GM21576 (cell line): ENCODE measurements at regions not wholly inside any gene's neighbourhood (a gene's known extent, or its start where the extent isn't known, plus 50 kb on each side); places are given as distances from the start of the nearest gene placed in this dataset.
"Not testable (repeated sequence)": the region's sequence is repeated elsewhere in the genome, so short reads cannot be mapped to it uniquely, and the experiment has no call there.

Experiments used
- ATAC-seq: cut with Tn5 transposase; IDR thresholded peaks from one replicate; pipeline ENCODE4 v1.9.1; 2021; ENCODE audit warnings: mild to moderate bottlenecking, moderate library complexity; ENCODE audit not compliant: unreplicated experiment

DNA sequence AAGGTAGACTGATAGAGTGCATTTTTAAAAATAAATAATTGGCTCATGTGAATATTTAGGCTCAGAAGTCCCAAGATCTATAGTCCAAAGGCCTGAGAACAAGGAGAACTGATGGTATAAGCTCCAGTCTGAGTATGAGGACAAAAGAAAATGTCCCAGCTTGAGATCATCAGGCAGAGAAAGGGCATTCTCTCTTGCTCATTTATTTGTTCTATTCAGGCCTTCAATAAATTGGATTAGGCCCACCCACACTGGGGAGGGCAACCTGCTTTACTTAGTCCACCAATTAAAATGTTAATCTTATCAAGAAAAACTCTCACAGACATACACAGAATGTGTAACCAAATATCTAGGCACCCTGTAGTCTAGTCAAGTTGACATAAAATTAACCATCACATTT, 644.4 kb upstream of the MDGA2 start:
- ATAC-seq = no peak

DNA sequence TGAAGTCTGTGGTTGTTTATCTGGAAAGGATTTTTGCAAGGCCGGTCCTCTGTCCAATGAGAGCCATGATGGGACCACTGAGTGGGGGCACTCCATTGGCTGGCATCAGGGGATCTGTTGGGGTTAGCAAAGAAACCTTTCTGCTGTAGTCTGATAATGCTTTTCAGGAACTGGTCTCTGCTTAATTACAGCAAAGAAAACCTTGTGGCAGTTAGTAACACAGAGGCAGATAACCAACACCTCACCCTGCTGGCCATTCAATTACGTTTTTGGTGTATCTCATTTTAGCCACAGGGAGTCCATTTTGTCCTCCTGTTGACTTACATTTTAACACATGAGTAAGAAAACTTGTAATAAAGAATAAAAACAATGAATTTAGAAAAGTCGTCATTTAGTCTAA, 629.3 kb upstream of the MDGA2 start:
- no peak for ATAC-seq

DNA sequence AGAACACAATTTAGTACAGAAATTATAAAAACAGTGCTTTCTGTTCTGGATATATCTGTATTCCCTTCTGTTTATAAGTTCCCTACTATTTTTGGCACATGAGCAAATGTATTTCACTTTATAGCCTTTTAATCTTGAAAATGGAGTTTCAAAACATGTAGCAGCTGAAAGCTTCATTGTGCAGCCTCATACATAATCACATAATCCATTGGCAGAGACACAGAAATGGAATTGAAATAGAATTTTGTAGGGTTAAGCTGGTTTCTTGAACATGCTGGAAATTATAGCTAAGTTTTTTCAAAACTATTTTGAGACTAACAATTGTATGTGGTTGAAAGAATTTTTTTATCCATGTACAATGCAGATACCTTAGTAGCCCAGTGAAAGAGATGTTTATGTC, 614.3 kb upstream of the MDGA2 start:
- ATAC-seq = no peak

DNA sequence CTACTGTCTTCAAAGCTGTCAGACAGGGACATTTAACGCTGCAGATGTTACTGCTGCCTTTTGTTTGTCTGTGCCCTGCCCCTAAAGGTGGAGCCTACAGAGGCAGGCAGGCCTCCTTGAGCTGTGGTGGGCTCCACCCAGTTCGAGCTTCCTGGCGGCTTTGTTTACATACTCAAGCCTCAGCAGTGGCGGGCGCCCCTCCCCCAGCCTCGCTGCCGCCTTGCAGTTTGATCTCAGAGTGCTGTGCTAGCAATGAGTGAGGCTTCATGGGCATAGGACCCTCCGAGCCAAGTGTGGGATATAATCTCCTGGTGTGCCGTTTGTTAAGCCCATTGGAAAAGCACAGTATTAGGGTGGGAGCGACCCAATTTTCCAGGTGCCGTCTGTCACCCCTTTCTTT, 609.8 kb upstream of the MDGA2 start:
- ATAC-seq = not testable (repeated sequence)

DNA sequence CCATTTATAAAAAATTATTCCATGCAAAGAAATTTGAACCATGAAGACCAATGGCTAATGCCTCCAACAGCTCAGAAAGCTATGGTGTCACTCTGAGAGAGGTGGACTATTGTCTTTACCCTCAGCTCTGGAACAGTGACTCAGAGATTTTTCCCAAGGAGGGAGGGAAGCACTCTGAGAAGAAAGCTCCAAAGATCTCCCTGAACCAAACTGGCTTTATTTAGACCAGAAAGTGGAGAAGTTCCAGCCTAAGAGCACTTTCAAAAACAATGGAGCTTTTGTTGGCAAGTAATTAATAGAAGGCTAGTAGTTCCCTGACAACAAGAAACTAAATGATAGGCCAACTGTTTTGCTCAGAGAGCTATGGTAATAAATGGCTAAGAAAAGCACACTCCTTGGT, 599.9 kb upstream of the MDGA2 start:
- no peak for ATAC-seq

DNA sequence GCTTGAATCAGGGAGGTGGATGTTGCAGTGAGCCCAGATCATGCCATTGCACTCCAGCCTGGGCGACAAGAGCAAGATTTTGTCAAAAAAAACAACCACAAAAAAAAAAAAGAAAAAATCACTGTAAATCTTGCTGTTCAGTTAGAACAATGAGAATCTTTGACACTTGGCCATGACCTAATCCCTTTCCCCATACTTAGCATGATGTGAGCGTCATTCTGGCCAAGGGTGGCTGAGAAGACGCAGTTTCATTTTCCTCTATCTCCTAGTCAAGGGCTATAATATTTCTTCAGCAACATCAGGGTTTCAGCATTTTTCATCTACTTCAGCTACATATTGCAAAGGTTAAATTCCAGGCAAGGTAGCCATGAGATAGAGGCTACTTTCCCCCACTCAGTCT, 599.4 kb upstream of the MDGA2 start:
- ATAC-seq = no peak

DNA sequence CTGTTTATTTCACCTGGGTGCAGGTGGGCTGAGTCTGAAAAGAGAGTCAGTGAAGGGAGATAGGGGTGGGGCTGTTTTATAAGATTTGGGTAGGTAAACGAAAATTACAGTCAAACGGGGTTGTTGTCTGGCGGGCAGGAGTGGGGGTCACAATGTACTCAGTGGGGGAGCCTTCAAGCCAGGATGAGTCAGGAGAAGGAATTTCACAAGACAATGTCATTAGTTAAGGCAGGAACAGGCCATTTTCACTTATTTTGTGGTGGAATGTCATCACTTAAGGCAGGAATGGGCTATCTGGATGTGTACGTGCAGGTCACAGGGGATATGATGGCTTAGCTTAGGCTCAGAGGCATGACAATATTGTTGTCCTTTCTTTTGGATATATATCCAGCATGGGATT, 592.5 kb upstream of the MDGA2 start:
- ATAC-seq = not testable (repeated sequence)

DNA sequence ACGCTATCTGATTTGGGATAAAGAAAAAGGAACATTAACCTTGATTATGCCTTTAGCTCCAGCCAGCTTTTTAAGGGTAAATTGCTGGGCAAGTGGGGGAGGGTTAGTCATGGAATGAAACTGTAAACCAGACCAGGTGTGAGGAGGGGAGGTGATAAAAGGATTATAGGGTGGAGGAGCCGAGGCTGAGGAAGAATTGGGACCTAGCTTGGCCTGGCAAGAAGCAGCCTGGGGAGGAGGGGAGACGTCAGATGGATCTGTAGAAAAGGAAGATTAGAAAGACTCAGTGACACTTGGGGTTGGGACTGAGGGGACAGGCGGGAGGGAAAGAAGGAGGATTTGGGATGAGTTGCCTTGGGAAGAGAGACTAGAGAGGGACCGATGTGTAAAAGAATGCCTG, 590.8 kb upstream of the MDGA2 start:
- ATAC-seq = not testable (repeated sequence)

DNA sequence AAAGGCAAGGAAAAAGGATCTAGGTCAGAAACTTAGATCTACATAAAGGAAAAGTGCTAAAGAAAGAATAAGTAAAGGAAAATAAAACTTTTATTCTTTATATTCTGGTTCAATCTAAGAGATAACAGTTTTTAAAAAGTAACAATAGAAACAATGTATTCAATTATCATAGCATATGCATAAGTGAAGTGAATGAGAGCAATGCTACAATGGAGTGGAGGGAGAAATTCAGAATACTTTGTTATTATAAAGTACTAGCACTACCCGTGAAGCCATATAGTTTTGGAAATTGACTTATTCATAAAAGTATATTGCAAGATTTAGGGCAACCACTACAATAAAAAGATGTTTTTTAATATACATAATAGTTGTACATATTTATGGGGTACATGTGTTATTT, 586.0 kb upstream of the MDGA2 start:
- no peak for ATAC-seq

DNA sequence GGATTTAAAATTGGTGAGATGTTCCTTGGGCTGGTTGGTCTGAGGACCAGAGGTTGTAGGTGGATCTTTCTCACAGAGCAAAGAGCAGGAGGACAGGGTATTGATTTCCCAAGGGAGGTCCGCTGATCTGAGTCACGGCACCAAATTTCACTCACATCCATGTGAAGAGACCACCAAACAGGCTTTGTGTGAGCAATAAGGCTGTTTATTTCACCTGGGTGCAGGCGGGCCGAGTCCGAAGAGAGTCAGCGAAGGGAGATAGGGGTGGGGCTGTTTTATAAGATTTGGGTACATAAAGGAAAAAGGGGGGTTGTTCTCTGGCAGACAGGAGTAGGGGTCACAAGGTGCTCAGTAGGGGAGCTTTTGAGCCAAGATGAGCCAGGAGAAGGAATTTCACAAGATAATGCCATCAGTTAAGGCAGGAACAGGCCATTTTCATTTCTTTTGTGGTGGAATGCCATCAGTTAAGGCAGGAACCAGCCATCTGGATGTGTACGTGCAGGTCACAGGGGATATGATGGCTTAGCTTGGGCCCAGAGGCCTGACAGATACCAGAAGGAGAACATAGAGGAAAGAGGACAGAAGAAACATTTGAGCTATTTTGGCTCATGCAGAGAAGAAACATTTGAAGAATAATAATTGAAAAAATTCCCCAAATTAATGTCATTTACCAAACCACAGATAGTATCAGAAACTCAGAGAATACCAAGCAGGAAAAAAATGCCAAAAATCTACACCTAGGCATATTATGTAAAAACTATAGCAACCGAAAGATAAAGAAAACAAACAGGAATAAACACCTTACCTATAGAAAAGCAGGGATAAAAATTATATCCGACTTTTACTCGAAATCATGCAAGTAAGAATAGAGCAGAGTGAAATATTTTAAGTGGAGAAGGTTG, 585.2 kb upstream of the MDGA2 start:
- ATAC-seq = not testable (repeated sequence)

DNA sequence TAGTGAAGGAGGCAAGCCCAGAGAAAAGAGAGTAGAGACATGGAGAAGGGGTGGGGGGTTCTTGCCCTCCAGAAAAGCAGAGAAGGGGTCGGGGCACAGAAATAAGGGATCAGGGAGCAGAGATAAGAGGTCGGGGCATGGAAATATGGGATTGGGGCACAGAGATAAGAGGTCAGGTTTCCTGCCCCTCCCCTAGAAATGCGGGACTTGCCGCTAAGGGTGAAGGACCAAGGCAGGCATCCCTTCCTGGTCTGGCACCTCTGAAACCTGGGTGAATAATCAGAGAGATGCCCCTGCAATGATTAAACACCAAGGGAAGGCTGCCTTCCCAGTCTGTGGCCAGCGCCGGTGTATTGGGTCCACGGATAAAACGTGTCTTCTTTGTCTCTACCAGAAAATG, 584.5 kb upstream of the MDGA2 start:
- not testable (repeated sequence) for ATAC-seq

DNA sequence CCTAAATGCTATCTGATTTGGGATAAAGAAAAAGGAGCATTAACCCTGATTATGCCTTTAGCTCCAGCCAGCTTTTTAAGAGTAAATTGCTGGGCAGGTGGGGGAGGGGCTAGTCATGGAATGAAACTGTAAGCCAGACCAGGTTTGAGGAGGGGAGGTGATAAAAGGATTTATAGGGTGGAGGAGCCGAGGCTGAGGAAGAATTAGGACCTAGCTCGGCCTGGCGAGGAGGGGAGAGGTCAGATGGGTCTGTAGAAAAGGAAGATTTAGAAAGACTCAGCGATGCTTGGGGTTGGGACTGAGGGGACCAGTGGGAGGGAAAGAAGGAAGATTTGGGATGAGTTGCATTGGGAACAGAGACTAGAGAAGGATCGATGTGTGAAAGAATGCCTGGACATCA, 583.8 kb upstream of the MDGA2 start:
- not testable (repeated sequence) for ATAC-seq

DNA sequence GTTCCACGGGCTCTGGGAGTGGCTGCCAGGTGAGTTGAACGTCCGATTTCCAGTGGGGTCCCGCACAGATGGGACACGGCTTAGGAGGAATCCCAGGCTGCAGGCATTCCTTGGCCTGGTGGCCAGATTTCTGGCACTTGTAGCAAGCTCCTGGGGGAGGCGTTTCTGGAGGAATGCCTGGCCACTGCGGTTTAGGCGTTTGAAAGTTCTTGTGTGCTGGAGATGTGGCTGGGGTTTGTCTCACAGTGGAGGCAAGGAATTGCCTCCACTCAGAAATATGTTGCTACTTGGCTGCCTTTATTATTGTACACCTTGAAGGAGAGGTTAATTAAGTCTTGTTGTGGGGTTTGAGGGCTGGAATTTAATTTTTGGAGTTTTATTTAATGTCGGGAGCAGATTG, 583.3 kb upstream of the MDGA2 start:
- ATAC-seq = not testable (repeated sequence)

DNA sequence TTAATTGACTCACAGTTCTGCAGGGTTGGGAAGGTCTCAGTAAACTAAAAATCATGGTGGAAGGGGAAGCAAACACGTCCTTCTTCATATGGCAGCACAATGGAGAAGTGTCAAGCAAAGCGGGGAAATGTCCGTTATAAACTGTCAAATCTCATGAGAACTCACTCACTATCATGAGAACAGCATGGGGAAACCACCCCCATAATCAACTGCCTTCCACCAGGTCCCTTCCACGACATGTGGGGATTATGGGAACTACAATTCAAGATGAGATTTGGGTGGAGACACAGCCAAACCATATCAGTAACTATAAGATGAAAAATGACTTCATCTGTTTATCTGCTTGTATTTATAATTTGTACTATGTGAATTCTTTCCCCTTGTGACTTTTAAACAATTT, 577.6 kb upstream of the MDGA2 start:
- ATAC-seq = no peak

DNA sequence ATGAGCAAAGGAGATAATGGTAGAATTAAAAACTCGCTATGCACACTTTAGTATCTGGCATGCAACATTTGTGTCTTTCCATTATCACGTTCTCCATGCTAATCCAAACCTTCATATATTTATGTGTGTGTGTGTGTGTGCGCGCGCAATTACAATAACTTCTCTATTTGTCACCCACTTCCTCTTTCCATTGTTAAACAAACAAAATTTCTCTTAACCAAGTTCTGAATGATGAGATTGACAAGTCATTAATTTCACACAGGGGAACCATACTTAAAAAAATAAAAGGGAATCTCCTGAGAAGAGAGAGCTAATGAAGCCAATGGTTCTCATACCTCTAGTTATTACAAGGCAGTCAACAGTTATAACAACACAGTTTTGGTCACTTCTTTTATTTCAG, 575.9 kb upstream of the MDGA2 start:
- ATAC-seq = no peak

DNA sequence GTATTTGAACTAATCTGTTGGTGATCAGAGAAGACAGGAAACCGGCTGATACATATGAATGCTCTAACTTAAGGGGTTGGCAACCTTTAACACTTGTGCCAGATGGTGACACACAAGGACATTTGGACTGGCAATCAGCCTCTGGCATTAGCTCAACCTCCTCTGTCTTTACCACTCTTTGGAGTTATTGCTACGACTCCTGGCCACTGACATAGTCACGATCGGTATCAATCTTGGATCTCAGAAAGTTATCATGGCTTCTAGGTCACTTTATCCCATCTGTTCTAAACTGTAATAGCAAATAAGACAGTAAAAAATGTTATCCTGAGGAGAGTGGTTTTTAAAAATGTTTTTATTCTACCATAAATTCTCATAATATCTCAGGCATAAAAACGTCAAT, 575.2 kb upstream of the MDGA2 start:
- ATAC-seq = no peak

DNA sequence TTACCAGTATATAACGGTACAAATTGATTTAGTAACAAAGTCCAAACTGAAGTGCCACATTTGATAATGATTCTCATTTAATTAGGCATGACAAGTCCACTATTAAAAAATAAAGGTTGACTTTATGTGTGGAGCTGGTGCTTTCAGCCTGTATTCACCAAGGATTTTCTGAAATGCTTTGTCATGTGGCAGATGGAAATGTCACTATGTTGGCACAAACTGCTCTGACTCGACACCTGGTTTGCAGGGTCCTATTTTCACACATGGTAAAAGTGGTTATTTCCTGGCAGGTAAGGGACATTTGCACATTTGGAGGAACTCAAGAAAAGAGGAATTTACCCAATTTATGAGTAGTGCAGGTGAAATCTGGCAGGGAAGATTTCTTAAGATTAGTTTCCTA, 572.6 kb upstream of the MDGA2 start:
- no peak for ATAC-seq

DNA sequence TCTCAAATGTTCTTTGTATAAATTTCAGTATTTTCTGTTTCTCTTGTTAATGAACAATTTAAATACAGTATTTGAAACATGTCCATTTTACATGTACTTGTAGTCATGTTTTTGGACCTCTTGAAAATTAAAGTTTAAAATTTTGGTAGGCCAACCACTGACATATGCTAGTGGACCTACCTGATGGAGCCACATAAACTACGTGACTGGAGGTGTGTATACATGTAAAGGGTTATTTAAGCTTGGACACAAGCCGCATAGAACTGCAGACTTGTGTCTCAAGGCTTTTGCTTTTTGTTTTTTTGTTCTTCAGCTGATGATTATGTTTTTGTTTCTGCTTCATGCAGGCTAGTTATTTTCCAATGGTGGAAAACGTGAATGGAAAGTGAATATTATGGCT, 568.5 kb upstream of the MDGA2 start:
- no peak for ATAC-seq

DNA sequence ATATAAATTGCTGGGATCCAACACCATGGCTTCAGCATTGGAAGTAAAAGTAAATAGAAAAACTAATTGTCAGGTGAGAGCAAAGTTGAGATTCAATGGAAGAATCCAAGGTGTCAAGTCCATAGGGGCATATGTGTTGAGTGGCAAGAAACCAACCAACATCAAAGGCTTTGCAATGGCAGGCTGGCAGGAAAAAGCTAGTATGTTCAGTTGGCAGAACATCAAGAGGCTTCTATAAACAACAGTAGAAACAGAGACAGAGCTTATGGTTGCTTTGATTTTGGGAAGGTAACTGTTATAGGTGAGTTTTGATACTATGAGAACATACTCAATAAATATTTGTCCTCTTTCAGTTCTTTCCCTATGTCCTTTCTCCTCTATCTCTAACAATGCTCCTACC, 553.7 kb upstream of the MDGA2 start:
- no peak for ATAC-seq

DNA sequence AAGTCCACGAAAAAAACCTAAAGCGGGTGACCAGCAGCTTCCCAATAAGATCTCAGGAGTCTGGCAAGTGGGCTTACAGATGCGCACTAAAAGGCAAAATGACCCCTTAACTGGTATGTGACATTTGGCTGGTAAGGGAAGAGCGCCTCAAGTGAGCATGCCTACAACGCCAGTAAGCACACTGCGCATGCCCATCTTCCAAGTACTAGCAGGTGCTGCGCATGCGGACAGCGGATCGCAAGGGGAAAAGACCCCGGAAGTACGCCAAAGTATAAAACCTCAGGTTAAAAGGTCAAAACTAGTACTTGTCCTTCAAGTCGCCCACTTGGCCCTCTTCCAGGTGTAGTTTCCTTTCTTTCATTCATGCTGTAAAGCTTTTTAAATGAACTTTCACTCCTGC, 518.5 kb upstream of the MDGA2 start:
- ATAC-seq = no peak

DNA sequence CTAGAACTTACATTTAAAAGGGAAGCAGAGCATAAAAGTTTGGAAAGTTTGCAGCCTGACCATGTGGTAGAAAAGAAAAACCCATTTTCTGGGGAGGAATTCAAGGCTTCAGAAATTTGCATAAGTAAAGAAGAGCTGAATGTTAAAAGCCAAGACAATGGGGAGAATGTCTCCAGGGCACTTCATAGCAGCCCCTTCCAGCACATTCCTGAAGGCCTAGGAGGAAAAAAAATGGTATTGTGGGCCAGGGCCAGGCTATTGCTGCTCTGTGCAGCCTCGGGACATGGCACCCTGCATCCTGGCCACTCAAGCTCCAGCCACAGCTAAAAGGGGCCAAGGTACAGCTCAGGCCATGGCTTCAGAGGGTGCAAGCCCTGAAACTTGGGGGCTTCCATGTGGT, 474.2 kb upstream of the MDGA2 start:
- not testable (repeated sequence) for ATAC-seq

DNA sequence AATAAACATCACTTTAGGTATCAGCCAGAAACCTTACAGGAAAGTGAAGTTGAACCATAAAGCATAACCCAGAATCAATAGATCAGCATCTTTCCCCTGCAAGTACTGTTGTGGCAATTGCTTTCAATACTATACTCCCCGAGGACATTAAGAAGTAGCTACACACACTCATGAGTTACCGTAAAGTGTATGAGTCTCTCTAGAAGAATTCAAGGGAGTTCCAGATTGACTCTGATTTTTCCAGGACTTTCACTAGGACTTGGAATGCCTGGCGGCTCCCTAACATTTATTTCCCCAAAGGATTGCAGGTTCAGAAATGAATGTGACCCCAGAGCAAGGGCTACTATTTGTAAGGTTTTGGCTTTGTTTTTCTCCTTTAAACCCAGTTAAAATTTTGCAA, 465.4 kb upstream of the MDGA2 start:
- ATAC-seq = no peak

DNA sequence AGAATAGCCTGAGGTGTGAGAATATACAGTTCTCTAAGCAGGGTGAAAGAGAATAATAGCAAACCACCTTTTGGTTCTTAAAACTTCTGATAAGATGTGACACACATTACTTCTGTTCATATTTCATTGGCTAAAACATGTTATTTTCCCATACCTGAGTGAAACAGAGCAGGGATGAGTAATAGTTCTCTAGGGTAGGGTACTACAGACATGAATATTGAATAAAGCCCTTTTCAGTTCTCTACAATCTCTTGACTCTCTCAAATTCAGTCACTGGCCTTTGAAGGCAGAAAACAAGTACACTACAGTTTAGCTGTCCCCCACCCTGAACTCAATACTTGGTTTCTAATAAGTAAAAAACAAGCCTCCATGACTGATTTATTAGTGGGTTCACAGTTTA, 454.1 kb upstream of the MDGA2 start:
- no peak for ATAC-seq
